ENCODE measurements at regions not wholly inside any gene's neighbourhood (a gene's known extent, or its start where the extent isn't known, plus 50 kb on each side); places are given as distances from the start of the nearest gene placed in this dataset.

DNA sequence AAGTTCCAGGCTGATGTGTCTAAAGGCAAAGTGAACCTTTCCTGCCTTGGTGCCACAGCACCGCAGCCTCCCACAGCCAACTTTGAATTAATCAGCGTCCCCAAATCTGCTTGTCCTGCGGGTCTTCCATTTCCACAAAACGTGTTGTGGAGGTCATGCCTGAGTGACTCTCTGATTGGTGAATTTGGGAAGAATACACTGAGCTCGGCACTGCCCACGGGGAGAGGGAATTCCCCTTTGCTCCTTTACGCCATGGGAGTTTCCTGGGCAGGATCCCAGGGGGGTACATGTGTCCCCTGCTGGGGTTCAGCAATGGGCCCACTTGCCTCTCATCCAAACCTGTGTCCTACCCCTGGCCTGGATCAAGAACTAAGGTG is 90.4 kb downstream of the LHX2 start:
- Histone ChIP-seq H3K36me3 (ENCODE audit: control insufficient read depth in 2 of 3, insufficient read depth in 3 of 3, low read length in 3 of 3) (no peaks in the 10 kb centered on the region), H3K9ac (ENCODE audit: low read length in 3 of 3) (no peak overlapping the region), H3K4me3 (ENCODE audit: low read length in 3 of 3) (no peak overlapping the region), H3K4me1 (ENCODE audit: control insufficient read depth in 2 of 3, insufficient read depth in 2 of 3, low read depth in 1 of 3, low read length in 3 of 3) (no peaks in the 10 kb centered on the region), H3K27me3 (ENCODE audit: control insufficient read depth, insufficient read depth, low read length) (no peaks in the 10 kb centered on the region), H3K9me3 (ENCODE audit: control insufficient read depth in 2 of 3, insufficient read depth in 1 of 3, low read length in 3 of 3) (no peaks in the 10 kb centered on the region), H3K27ac (ENCODE audit: low read depth in 2 of 2, low read length in 2 of 2) (no peak overlapping the region)
- FAIRE-seq = no peak
- TF ChIP-seq, protein P1, sequence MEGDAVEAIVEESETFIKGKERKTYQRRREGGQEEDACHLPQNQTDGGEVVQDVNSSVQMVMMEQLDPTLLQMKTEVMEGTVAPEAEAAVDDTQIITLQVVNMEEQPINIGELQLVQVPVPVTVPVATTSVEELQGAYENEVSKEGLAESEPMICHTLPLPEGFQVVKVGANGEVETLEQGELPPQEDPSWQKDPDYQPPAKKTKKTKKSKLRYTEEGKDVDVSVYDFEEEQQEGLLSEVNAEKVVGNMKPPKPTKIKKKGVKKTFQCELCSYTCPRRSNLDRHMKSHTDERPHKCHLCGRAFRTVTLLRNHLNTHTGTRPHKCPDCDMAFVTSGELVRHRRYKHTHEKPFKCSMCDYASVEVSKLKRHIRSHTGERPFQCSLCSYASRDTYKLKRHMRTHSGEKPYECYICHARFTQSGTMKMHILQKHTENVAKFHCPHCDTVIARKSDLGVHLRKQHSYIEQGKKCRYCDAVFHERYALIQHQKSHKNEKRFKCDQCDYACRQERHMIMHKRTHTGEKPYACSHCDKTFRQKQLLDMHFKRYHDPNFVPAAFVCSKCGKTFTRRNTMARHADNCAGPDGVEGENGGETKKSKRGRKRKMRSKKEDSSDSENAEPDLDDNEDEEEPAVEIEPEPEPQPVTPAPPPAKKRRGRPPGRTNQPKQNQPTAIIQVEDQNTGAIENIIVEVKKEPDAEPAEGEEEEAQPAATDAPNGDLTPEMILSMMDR (IDR thresholded peaks at IDR 0.05; ENCODE audit: borderline replicate concordance, extremely low read depth, insufficient read depth) = no peak
- intact Hi-C loops (cut with DNase I) = no loop called here
- DNase-seq = no peak

DNA sequence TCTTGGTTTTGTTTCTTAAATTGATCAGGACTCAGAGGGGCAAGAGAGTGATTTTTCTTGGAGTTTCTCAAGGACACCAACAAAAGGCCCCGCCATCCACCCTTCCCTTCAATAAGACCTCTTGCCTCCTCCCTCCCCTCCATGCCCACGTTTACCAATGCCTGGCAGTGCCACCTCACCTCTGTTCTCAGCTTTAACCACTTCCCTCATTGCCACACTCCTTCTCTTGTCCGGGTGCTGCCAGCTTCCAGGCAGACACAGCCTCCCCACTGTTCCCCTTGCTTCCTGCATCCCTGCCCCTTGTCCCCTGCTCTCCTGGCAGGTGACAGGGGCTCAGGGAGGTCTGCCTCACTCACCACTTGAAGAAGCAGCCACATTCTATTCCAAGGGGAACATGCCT is 90.8 kb downstream of the LHX2 start:
- Histone ChIP-seq H3K9me3 (ENCODE audit: control insufficient read depth in 2 of 3, insufficient read depth in 1 of 3, low read length in 3 of 3) (no peaks in the 10 kb centered on the region), H3K9ac (ENCODE audit: low read length in 3 of 3) (no peak overlapping the region), H3K4me3 (ENCODE audit: low read length in 3 of 3) (no peak overlapping the region), H3K36me3 (ENCODE audit: control insufficient read depth in 2 of 3, insufficient read depth in 3 of 3, low read length in 3 of 3) (no peaks in the 10 kb centered on the region), H3K27me3 (ENCODE audit: control insufficient read depth, insufficient read depth, low read length) (no peaks in the 10 kb centered on the region), H3K4me1 (ENCODE audit: control insufficient read depth in 2 of 3, insufficient read depth in 2 of 3, low read depth in 1 of 3, low read length in 3 of 3) (no peaks in the 10 kb centered on the region), H3K27ac (ENCODE audit: low read depth in 2 of 2, low read length in 2 of 2) (no peak overlapping the region)
- intact Hi-C loops (cut with DNase I) = no loop called here
- DNase-seq = no peak
- TF ChIP-seq, protein P1 (IDR thresholded peaks at IDR 0.05; ENCODE audit: borderline replicate concordance, extremely low read depth, insufficient read depth) = no peak
- no peak for FAIRE-seq

DNA sequence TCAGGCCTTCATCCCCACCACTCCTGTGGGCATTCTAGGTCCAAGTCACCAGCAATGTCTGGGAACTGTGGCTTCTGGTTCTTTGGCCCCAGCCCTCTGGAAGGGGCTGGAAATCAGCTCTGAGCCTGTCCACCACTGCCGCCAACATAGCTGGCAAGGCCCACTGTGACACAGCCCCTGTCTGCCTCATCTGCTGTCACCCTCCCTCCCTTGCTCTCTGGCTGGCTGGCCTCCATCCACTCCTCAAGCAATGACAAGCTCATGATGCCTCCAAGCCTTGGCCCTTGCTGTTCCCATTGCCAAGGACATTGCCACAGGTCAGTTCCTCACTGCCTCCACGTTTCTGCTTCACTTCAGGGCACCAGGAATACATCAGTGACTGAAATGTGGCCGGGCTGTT is 93.7 kb downstream of the LHX2 start:
- TF ChIP-seq, protein P1 (IDR thresholded peaks at IDR 0.05; ENCODE audit: borderline replicate concordance, extremely low read depth, insufficient read depth) = no peak
- H3K4me3 ChIP-seq (ENCODE audit: low read length in 3 of 3) = no peak overlapping the region
- H3K27me3 ChIP-seq (ENCODE audit: control insufficient read depth, insufficient read depth, low read length) = no peaks in the 10 kb centered on the region
- DNase-seq = no peak
- intact Hi-C loops (cut with DNase I) = no loop called here
- no peak overlapping the region for H3K9ac ChIP-seq (ENCODE audit: low read length in 3 of 3)
- H3K27ac ChIP-seq (ENCODE audit: low read depth in 2 of 2, low read length in 2 of 2) = no peak overlapping the region
- H3K36me3 ChIP-seq (ENCODE audit: control insufficient read depth in 2 of 3, insufficient read depth in 3 of 3, low read length in 3 of 3) = no peaks in the 10 kb centered on the region
- no peak for FAIRE-seq
- no peaks in the 10 kb centered on the region for H3K9me3 ChIP-seq (ENCODE audit: control insufficient read depth in 2 of 3, insufficient read depth in 1 of 3, low read length in 3 of 3)
- H3K4me1 ChIP-seq (ENCODE audit: control insufficient read depth in 2 of 3, insufficient read depth in 2 of 3, low read depth in 1 of 3, low read length in 3 of 3) = no peaks in the 10 kb centered on the region

DNA sequence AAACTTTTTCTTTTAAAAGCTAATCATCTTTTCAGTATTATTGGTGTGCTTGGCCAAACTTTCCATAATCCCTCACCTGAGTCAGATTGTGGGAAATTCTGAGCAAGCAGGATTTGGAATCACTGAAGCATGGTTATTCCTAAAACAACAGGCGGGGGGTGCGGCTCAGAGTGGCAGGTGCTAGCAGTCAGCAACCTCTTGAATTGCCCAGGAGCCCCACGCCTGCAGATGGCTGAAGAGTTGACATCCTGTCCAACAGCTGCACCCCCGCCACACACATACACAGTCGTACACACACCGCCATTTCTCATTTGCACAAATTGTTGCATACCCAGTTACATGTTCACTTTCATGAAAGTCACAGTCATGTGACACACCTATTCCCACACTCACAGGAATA is 96.6 kb downstream of the LHX2 start:
- H3K27ac ChIP-seq (ENCODE audit: low read depth in 2 of 2, low read length in 2 of 2) = no peak overlapping the region
- no peaks in the 10 kb centered on the region for H3K4me1 ChIP-seq (ENCODE audit: control insufficient read depth in 2 of 3, insufficient read depth in 2 of 3, low read depth in 1 of 3, low read length in 3 of 3)
- DNase-seq (no peak), FAIRE-seq (no peak)
- no peak overlapping the region for H3K9ac ChIP-seq (ENCODE audit: low read length in 3 of 3)
- intact Hi-C loops (cut with DNase I) = no loop called here
- H3K36me3 ChIP-seq (ENCODE audit: control insufficient read depth in 2 of 3, insufficient read depth in 3 of 3, low read length in 3 of 3) = no peaks in the 10 kb centered on the region
- H3K4me3 ChIP-seq (ENCODE audit: low read length in 3 of 3) = no peak overlapping the region
- TF ChIP-seq, protein P1 (IDR thresholded peaks at IDR 0.05; ENCODE audit: borderline replicate concordance, extremely low read depth, insufficient read depth) = no peak
- no peaks in the 10 kb centered on the region for H3K9me3 ChIP-seq (ENCODE audit: control insufficient read depth in 2 of 3, insufficient read depth in 1 of 3, low read length in 3 of 3)
- H3K27me3 ChIP-seq (ENCODE audit: control insufficient read depth, insufficient read depth, low read length) = no peaks in the 10 kb centered on the region

All from kidney (tissue), 13 donors.